Activated CD8-positive, alpha-beta memory T cell treated with anti-CD3 and anti-CD28 coated beads for 48 hours (primary cell): ENCODE measurements at regions not wholly inside any gene's neighbourhood (a gene's known extent, or its start where the extent isn't known, plus 50 kb on each side); places are given as distances from the start of the nearest gene placed in this dataset.
"Not testable (repeated sequence)": the region's sequence is repeated elsewhere in the genome, so short reads cannot be mapped to it uniquely, and the experiment has no call there.

Experiments
- DNase-seq, 3 experiments: peaks; one replicate each; pipeline ENCODE4 v3.0.0-alpha.2; 2020; ENCODE audit warnings: low read depth in 2 of 3, low spot score in 2 of 3

GRCh38 chr2:209145941-209146681 lies 277.7 kb upstream of the MAP2 start:
- DNase-seq, result no peak

GRCh38 chr2:209146682-209147320 lies 277.0 kb upstream of the MAP2 start:
- no peak for DNase-seq

GRCh38 chr2:209147981-209148380 lies 275.9 kb upstream of the MAP2 start:
- no peak for DNase-seq

GRCh38 chr2:209160800-209161588 lies 262.9 kb upstream of the MAP2 start:
- DNase-seq, result no peak

- no peak for DNase-seq
These were observed 261.7 kb upstream of the MAP2 start for GRCh38 chr2:209162129-209162528.

GRCh38 chr2:209181984-209182383 lies 241.9 kb upstream of the MAP2 start:
- no peak for DNase-seq

GRCh38 chr2:209186886-209187285 lies 237.0 kb upstream of the MAP2 start:
- not testable (repeated sequence) for DNase-seq

GRCh38 chr2:209189893-209190292 lies 234.0 kb upstream of the MAP2 start:
- DNase-seq, result no peak

GRCh38 chr2:209191139-209191538 lies 232.7 kb upstream of the MAP2 start:
- no peak for DNase-seq

GRCh38 chr2:209194717-209195116 lies 229.1 kb upstream of the MAP2 start:
- no peak for DNase-seq

- DNase-seq, result no peak
These were observed 215.6 kb upstream of the MAP2 start for GRCh38 chr2:209208211-209208610.

- no peak for DNase-seq
These were observed 213.9 kb upstream of the MAP2 start for GRCh38 chr2:209209943-209210342.

- DNase-seq, result no peak
These were observed 193.3 kb upstream of the MAP2 start for GRCh38 chr2:209230560-209230959.

GRCh38 chr2:209236377-209236776 lies 187.5 kb upstream of the MAP2 start:
- no peak for DNase-seq

GRCh38 chr2:209238765-209239584 lies 184.9 kb upstream of the MAP2 start:
- no peak for DNase-seq

- no peak for DNase-seq
These were observed 184.3 kb upstream of the MAP2 start for GRCh38 chr2:209239585-209239938.

- DNase-seq, result no peak
These were observed 183.6 kb upstream of the MAP2 start for GRCh38 chr2:209240204-209240603.

- DNase-seq, result no peak
These were observed 170.3 kb upstream of the MAP2 start for GRCh38 chr2:209253544-209253943.

- DNase-seq, result no peak
These were observed 164.1 kb upstream of the MAP2 start for GRCh38 chr2:209259767-209260166.

- DNase-seq, result no peak
These were observed 163.6 kb upstream of the MAP2 start for GRCh38 chr2:209260281-209260680.

- DNase-seq, result not testable (repeated sequence)
These were observed 162.3 kb upstream of the MAP2 start for GRCh38 chr2:209261366-209262053.
